ENCODE measurements at regions not wholly inside any gene's neighbourhood (a gene's known extent, or its start where the extent isn't known, plus 50 kb on each side); places are given as distances from the start of the nearest gene placed in this dataset.

- TF ChIP-seq HNRNPLL (IDR thresholded peaks at IDR 0.05; ENCODE audit: low read depth, low read length, poor library complexity, severe bottlenecking) (no peak), BCLAF1 (IDR thresholded peaks at IDR 0.05) (no peak), ZNF12 (CRISPR knock-in tag; IDR thresholded peaks at IDR 0.05) (0 out of 2 replicates have a peak, but pooled peaks have one; percentile 23), ZNF569 (CRISPR knock-in tag; IDR thresholded peaks at IDR 0.05; ENCODE audit: borderline replicate concordance) (no peak), ZFP62 (CRISPR knock-in tag; IDR thresholded peaks at IDR 0.05) (no peak), PAWR (CRISPR knock-in tag; IDR thresholded peaks at IDR 0.05; ENCODE audit: borderline replicate concordance) (no peak), PRDM4 (CRISPR knock-in tag; IDR thresholded peaks at IDR 0.05; ENCODE audit: borderline replicate concordance) (no peak), MIER3 (CRISPR knock-in tag; IDR thresholded peaks at IDR 0.05; ENCODE audit: borderline replicate concordance) (no peak), KMT2A (CRISPR knock-in tag; IDR thresholded peaks at IDR 0.05) (0 out of 2 replicates have a peak, but pooled peaks have one; percentile 9), ZNF3 (CRISPR knock-in tag; IDR thresholded peaks at IDR 0.05) (no peak), MEIS1 (CRISPR knock-in tag; IDR thresholded peaks at IDR 0.05; ENCODE audit: borderline replicate concordance) (no peak)
- TF ChIP-seq, protein P1, sequence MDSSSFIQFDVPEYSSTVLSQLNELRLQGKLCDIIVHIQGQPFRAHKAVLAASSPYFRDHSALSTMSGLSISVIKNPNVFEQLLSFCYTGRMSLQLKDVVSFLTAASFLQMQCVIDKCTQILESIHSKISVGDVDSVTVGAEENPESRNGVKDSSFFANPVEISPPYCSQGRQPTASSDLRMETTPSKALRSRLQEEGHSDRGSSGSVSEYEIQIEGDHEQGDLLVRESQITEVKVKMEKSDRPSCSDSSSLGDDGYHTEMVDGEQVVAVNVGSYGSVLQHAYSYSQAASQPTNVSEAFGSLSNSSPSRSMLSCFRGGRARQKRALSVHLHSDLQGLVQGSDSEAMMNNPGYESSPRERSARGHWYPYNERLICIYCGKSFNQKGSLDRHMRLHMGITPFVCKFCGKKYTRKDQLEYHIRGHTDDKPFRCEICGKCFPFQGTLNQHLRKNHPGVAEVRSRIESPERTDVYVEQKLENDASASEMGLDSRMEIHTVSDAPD (CRISPR knock-in tag; IDR thresholded peaks at IDR 0.05): no peak
- TF ChIP-seq, protein P2, sequence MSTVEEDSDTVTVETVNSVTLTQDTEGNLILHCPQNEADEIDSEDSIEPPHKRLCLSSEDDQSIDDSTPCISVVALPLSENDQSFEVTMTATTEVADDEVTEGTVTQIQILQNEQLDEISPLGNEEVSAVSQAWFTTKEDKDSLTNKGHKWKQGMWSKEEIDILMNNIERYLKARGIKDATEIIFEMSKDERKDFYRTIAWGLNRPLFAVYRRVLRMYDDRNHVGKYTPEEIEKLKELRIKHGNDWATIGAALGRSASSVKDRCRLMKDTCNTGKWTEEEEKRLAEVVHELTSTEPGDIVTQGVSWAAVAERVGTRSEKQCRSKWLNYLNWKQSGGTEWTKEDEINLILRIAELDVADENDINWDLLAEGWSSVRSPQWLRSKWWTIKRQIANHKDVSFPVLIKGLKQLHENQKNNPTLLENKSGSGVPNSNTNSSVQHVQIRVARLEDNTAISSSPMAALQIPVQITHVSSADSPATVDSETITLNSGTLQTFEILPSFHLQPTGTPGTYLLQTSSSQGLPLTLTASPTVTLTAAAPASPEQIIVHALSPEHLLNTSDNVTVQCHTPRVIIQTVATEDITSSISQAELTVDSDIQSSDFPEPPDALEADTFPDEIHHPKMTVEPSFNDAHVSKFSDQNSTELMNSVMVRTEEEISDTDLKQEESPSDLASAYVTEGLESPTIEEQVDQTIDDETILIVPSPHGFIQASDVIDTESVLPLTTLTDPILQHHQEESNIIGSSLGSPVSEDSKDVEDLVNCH (CRISPR knock-in tag; IDR thresholded peaks at IDR 0.05): no peak
- TF ChIP-seq, protein P3, sequence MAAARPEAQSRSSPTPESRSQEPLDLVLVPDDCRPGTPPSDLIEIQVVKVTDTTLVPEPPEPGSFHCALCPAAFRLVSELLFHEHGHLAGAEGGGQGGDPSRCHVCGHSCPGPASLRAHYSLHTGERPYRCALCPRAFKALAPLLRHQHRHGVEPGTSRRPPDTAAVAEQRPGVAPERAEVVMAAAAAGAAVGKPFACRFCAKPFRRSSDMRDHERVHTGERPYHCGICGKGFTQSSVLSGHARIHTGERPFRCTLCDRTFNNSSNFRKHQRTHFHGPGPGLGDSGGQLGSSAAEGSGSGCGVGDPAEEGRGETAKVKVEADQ (CRISPR knock-in tag; IDR thresholded peaks at IDR 0.05; ENCODE audit: borderline replicate concordance): 0 out of 2 replicates have a peak, but pooled peaks have one; percentile 38
- TF ChIP-seq, protein P4, sequence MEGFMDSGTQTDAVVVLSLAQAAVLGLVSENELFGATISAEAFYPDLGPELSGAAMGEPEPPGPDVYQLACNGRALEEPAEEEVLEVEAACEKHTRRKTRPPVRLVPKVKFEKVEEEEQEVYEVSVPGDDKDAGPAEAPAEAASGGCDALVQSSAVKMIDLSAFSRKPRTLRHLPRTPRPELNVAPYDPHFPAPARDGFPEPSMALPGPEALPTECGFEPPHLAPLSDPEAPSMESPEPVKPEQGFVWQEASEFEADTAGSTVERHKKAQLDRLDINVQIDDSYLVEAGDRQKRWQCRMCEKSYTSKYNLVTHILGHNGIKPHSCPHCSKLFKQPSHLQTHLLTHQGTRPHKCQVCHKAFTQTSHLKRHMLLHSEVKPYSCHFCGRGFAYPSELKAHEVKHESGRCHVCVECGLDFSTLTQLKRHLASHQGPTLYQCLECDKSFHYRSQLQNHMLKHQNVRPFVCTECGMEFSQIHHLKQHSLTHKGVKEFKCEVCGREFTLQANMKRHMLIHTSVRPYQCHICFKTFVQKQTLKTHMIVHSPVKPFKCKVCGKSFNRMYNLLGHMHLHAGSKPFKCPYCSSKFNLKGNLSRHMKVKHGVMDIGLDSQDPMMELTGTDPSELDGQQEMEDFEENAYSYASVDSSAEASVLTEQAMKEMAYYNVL (CRISPR knock-in tag; IDR thresholded peaks at IDR 0.05; ENCODE audit: borderline replicate concordance): no peak
Observed at GRCh38 chr20:4091490-4092479, 56.8 kb upstream of the SMOX start (continued).
